H1 (cell line): ENCODE measurements at regions not wholly inside any gene's neighbourhood (a gene's known extent, or its start where the extent isn't known, plus 50 kb on each side); places are given as distances from the start of the nearest gene placed in this dataset.

Experiments used
- CHD7 ChIP-seq: fragments of 300-600 bp; sonication (generic); IDR thresholded peaks from 2 replicates; pipeline ENCODE4 v1.7.1; 2012; ENCODE audit warnings: low read length, moderate library complexity, mild to moderate bottlenecking, inconsistent platforms; ENCODE audit not compliant: insufficient replicate concordance

DNA sequence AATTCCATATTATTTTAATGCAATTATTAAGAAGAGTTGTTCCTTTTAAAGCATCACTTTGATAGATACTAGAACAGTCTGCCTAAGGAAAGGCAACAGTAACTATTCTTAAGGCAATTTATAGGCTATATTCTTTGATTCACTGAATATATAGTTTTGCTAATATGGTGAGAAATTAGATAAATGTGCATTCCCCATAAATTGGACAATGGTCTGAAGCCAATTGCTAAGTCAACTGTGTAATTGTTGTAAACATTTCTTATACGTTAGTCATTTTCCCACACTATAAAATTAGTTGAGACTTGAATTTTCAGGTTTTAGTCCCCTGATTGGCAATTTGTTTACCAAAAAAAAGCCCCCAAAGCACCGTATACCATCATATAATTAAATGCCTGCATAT lies 263.0 kb upstream of the NECTIN3 start (continued):
- TF ChIP-seq CHD7: no peak
